GM12875 (cell line): ENCODE measurements at regions not wholly inside any gene's neighbourhood (a gene's known extent, or its start where the extent isn't known, plus 50 kb on each side); places are given as distances from the start of the nearest gene placed in this dataset.

Experiments
- H3K4me3 ChIP-seq: one replicate; pipeline ENCODE4 v1.5.1; 2011; ENCODE audit warnings: low read depth, low read length, control low read depth
- TF ChIP-seq, protein P1 (sequence below): IDR thresholded peaks from 2 replicates; pipeline ENCODE4 v1.5.1; 2011; ENCODE audit warnings: low read depth, mild to moderate bottlenecking, control low read depth, inconsistent platforms, low read length, moderate library complexity, borderline replicate concordance; ENCODE audit not compliant: insufficient read depth

DNA sequence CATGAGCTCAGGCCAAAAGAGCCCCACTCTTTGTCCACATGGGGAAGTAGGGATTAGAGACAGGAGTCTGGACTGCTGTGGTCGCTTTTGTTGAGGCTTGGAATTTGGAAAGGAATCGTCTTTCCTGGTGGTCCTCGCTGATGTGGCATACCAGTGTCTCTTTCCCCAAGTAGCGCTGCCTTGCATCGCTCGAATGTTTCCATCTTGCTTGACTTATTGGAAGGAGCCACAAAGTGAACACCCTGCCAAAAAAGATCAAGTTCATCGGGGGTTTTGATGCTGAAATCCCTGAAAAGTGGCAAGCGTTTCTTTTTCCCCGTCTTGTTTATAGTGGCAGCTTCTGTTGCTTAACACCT lies 161.3 kb downstream of the MACROH2A1 start:
- TF ChIP-seq, protein P1, sequence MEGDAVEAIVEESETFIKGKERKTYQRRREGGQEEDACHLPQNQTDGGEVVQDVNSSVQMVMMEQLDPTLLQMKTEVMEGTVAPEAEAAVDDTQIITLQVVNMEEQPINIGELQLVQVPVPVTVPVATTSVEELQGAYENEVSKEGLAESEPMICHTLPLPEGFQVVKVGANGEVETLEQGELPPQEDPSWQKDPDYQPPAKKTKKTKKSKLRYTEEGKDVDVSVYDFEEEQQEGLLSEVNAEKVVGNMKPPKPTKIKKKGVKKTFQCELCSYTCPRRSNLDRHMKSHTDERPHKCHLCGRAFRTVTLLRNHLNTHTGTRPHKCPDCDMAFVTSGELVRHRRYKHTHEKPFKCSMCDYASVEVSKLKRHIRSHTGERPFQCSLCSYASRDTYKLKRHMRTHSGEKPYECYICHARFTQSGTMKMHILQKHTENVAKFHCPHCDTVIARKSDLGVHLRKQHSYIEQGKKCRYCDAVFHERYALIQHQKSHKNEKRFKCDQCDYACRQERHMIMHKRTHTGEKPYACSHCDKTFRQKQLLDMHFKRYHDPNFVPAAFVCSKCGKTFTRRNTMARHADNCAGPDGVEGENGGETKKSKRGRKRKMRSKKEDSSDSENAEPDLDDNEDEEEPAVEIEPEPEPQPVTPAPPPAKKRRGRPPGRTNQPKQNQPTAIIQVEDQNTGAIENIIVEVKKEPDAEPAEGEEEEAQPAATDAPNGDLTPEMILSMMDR: no peak
- H3K4me3 ChIP-seq: no peak overlapping the region

DNA sequence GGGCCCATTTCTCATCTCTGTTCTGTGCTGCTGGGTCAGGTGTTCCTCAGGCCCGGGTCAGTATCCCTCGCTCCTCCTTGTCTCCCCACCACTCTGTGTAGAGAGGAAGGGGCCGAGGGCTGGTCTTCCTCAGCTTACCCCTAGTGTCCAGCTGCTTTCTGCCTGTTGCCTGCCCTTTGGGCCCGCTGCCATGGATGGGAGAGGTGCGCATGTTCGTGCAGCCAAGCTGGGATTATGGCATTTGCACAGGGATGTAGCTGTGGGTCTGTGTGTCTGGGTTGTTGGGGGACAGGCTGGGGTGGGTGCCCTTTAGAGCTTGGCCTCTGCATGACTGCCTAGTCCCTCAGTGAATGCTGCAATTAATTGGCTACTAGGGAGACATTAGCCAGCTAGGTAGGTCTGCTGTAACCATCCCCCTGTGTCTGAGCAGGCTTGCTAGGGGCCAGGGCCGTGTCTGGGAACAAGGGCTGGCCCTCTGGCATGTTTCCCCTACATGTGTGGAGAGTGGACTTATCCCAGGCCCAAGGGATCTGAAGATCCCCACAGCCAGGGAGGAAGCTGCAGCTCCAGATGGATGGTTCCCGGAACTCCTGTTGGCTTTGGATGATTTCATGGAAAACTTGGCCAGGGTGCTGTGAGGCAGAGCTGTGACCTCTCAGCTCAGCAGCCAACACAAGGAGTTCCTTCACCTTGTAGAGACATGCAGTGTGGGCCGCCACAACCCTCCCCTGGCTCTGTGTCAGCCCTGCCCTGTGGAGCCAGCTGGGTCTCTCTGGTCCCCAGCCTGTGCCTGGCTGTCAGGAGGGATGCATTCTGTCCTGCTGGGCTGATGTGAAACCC lies 161.9 kb downstream of the MACROH2A1 start:
- H3K4me3 ChIP-seq: no peak overlapping the region
- TF ChIP-seq, protein P1: no peak

DNA sequence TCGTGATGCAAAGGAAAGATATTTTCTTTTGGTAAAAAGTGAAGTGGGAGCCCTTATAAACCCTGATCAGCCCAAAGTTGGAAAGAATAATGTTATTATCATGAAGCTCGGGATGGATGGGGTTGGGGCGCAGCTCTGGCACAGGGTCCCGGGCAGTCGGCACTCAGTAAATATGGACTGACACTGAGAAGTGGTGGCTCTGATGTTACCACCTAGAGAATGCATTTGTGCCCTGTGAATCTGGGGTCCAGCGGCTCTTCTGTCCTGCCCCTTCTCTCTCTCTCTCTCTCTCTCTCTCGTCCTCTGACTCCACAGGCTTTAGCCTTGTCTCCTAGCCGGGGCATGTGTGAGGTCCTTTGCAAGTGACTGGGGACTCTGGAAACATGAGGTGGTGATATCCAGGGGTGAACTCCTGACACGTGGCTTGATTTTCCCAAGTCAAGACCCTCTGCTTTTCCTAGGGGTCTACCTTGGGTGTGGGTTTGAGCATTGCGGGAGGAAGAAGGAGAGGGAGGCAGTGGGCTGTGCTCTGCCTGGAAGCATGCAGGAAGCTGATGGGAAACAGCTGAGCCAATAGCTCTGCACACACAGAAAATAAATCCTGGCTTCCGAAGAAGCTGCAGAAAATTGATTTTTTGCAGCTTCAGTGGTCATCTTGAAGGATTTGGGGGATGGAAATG lies 162.7 kb downstream of the MACROH2A1 start:
- H3K4me3 ChIP-seq: no peak overlapping the region
- TF ChIP-seq, protein P1: no peak

DNA sequence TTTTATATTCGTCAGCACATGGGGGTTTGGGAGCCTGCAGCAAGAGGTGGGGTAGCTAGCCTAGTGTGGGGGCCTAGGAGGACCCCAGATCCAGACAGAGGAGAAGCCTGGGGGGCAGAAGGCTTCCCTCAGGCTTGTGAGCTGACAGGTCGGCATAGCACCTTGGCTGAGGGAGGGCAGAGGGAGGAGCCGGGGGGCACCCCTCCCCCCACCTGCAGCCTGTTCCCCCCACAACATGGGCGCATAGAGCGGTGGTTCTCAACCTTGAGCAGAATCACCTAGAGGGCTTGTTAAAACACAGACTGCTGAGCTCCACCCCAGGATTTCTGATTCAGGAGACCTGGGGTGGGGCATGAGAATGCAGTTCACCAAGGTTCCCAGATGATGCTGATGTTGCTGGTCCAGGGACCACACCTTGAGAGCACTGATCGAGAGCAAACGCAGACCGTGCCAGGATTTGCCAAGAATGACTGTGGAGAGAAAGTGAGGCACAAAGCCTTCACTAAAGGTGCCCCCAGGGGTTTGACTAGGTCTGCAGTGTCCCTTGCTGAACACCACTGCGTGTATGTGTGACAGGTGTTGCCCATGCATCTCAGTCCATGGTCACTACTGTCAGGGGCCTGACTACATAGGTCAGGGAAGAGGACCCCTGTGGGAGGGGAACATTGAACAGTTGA lies 163.3 kb downstream of the MACROH2A1 start:
- TF ChIP-seq, protein P1: no peak
- H3K4me3 ChIP-seq: no peak overlapping the region

DNA sequence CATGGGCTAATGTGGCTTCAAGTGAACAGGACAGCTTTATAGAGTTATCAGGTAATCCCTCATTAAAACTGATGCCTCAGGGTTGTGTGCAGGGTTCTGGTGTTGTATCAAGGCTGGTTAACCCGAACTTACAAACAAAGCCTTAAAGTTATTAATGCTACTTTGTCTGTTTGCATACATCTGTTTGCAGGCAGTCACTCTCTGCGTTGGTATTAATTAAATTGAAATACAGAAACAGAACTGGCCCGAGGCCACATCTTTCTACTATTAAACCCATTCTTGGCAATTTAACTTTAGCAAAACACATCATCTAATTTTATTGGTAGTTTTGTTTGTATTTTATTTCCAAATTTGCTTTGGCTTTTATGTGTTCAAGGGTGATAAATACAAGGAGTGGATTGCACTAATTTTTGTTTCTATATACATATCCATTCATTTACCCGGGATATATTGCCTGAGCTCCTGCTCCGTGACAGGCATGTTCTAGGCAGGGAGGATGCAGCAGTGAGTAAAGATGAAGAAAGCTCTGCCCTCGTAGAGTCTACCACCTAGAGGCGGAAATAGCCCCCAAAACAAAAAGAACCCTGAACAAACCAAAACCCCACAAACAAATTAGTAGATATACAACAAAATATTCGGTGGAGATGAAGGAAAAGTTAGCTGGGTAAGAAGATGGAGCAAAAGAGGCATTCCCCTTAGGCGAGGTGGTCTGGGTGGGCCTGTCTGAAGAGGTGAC lies 164.2 kb downstream of the MACROH2A1 start:
- TF ChIP-seq, protein P1: no peak
- H3K4me3 ChIP-seq: no peak overlapping the region

DNA sequence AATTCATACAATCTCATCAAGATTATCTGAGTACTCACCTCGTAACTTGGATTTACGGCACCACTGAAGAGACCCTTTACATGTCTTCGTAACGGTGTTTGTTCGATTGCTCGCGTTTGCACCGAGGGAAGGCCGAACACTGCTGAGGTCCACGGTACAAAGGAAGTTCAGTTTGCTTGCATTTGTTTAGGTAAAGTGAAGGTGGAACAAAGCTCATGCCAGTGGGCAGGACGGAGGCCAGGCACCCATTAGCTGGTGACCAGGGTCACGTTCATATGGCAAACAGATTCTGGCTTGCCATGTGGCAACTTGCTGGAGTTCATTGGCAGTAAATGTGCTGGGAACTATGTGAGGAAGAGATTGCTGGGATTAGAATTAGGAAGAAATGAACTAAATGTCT lies 164.8 kb downstream of the MACROH2A1 start:
- H3K4me3 ChIP-seq: no peak overlapping the region
- TF ChIP-seq, protein P1: no peak
